GM21367 (cell line): ENCODE measurements at regions not wholly inside any gene's neighbourhood (a gene's known extent, or its start where the extent isn't known, plus 50 kb on each side); places are given as distances from the start of the nearest gene placed in this dataset.
"Not testable (repeated sequence)": the region's sequence is repeated elsewhere in the genome, so short reads cannot be mapped to it uniquely, and the experiment has no call there.

Experiments used
- ATAC-seq: cut with Tn5 transposase; IDR thresholded peaks from one replicate; pipeline ENCODE4 v1.9.1; 2021; ENCODE audit not compliant: unreplicated experiment

GRCh38 chr21:35384375-35384774 lies 335.3 kb upstream of the RUNX1 start:
- no peak for ATAC-seq

GRCh38 chr21:35382696-35383095 lies 333.6 kb upstream of the RUNX1 start:
- no peak for ATAC-seq

- ATAC-seq = no peak
Observed at GRCh38 chr21:35381743-35382310, 332.7 kb upstream of the RUNX1 start.

- not testable (repeated sequence) for ATAC-seq
Observed at GRCh38 chr21:35380304-35380703, 331.2 kb upstream of the RUNX1 start.

- no peak for ATAC-seq
Observed at GRCh38 chr21:35378881-35379280, 329.8 kb upstream of the RUNX1 start.

GRCh38 chr21:35377505-35378090 lies 328.5 kb upstream of the RUNX1 start:
- ATAC-seq = no peak

- no peak for ATAC-seq
Observed at GRCh38 chr21:35376406-35377135, 327.5 kb upstream of the RUNX1 start.

- no peak for ATAC-seq
Observed at GRCh38 chr21:35375115-35375514, 326.0 kb upstream of the RUNX1 start.

- ATAC-seq = no peak
Observed at GRCh38 chr21:35373998-35374397, 324.9 kb upstream of the RUNX1 start.

- ATAC-seq = no peak
Observed at GRCh38 chr21:35372201-35372600, 323.1 kb upstream of the RUNX1 start.

- ATAC-seq = no peak
Observed at GRCh38 chr21:35370671-35371070, 321.6 kb upstream of the RUNX1 start.

GRCh38 chr21:35370071-35370470 lies 321.0 kb upstream of the RUNX1 start:
- ATAC-seq = no peak

GRCh38 chr21:35368326-35368725 lies 319.2 kb upstream of the RUNX1 start:
- no peak for ATAC-seq

- no peak for ATAC-seq
Observed at GRCh38 chr21:35367553-35367952, 318.5 kb upstream of the RUNX1 start.

- ATAC-seq = no peak
Observed at GRCh38 chr21:35366394-35367080, 317.4 kb upstream of the RUNX1 start.

GRCh38 chr21:35363458-35363857 lies 314.4 kb upstream of the RUNX1 start:
- no peak for ATAC-seq

GRCh38 chr21:35361988-35362387 lies 312.9 kb upstream of the RUNX1 start:
- no peak for ATAC-seq

- no peak for ATAC-seq
Observed at GRCh38 chr21:35360870-35361570, 311.9 kb upstream of the RUNX1 start.

- ATAC-seq = no peak
Observed at GRCh38 chr21:35359076-35359475, 310.0 kb upstream of the RUNX1 start.

- ATAC-seq = no peak
Observed at GRCh38 chr21:35358008-35358407, 308.9 kb upstream of the RUNX1 start.

GRCh38 chr21:35357041-35357780 lies 308.1 kb upstream of the RUNX1 start:
- ATAC-seq = no peak
